NB4 (cell line): ENCODE measurements at regions not wholly inside any gene's neighbourhood (a gene's known extent, or its start where the extent isn't known, plus 50 kb on each side); places are given as distances from the start of the nearest gene placed in this dataset.

Experiments
- DNase-seq: peaks from one replicate; pipeline ENCODE4 v3.0.0; 2010; ENCODE audit warnings: low read depth
- H3K4me3 ChIP-seq: one replicate; pipeline ENCODE4 v1.5.1; 2011; ENCODE audit warnings: mild to moderate bottlenecking, low read depth, low read length, moderate library complexity
- MAX ChIP-seq: IDR thresholded peaks from 2 replicates; pipeline ENCODE4 v1.6.1; 2011; ENCODE audit warnings: low read depth, low read length
- MYC ChIP-seq: IDR thresholded peaks from 2 replicates; pipeline ENCODE4 v1.6.1; 2011; ENCODE audit warnings: low read depth, low read length
- POLR2A ChIP-seq: IDR thresholded peaks from 2 replicates; pipeline ENCODE4 v1.6.1; 2011; ENCODE audit warnings: mild to moderate bottlenecking; ENCODE audit not compliant: insufficient read length; ENCODE audit errors: extremely low read depth
- TF ChIP-seq, protein P1 (sequence below): IDR thresholded peaks from one replicate; pipeline ENCODE4 v1.5.1; 2012; ENCODE audit warnings: low read depth, low read length

DNA sequence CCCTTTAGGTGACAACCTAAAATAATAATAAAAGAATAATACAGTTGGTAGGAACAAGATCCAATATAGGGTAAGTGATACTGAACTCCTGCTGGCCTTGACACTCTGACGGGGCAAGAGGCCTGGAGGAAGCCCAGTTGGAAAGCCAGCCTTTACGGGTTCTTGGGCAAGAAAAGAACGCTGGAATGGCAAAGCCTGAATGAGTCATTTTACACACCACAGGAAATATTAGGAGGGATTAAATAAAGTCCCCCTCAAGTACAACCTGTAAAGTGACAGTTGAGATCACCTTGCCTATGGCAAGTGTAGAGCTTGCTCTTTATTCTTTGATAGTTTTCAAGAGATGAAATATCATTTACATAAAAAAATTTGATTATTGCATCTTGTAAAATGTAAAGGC, 244.5 kb upstream of the TLL1 start:
- TF ChIP-seq MAX (no peak), MYC (no peak), POLR2A (no peak)
- TF ChIP-seq, protein P1, sequence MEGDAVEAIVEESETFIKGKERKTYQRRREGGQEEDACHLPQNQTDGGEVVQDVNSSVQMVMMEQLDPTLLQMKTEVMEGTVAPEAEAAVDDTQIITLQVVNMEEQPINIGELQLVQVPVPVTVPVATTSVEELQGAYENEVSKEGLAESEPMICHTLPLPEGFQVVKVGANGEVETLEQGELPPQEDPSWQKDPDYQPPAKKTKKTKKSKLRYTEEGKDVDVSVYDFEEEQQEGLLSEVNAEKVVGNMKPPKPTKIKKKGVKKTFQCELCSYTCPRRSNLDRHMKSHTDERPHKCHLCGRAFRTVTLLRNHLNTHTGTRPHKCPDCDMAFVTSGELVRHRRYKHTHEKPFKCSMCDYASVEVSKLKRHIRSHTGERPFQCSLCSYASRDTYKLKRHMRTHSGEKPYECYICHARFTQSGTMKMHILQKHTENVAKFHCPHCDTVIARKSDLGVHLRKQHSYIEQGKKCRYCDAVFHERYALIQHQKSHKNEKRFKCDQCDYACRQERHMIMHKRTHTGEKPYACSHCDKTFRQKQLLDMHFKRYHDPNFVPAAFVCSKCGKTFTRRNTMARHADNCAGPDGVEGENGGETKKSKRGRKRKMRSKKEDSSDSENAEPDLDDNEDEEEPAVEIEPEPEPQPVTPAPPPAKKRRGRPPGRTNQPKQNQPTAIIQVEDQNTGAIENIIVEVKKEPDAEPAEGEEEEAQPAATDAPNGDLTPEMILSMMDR, result no peak
- H3K4me3 ChIP-seq, result no peak overlapping the region
- DNase-seq, result no peak

DNA sequence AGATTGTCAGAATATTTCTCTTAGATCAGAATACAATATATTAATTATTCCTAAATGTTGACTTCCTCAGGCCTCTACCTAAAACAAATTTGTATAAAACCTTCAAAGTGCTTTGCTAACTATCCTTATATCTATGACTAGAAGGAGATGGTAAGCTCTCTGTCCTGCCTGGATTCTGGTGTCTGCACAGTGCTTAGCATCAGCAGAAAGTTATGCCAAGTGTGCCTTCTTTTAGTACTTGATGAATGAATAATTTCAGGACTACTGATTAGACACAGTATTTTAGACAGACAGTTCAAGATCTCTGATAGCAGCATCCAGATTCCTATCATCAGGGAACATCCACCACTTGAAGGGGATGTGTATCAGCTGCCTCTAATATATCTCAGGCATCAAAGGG, 242.4 kb upstream of the TLL1 start:
- TF ChIP-seq, protein P1, result no peak
- TF ChIP-seq MYC (no peak), POLR2A (no peak), MAX (no peak)
- no peak overlapping the region for H3K4me3 ChIP-seq
- no peak for DNase-seq

DNA sequence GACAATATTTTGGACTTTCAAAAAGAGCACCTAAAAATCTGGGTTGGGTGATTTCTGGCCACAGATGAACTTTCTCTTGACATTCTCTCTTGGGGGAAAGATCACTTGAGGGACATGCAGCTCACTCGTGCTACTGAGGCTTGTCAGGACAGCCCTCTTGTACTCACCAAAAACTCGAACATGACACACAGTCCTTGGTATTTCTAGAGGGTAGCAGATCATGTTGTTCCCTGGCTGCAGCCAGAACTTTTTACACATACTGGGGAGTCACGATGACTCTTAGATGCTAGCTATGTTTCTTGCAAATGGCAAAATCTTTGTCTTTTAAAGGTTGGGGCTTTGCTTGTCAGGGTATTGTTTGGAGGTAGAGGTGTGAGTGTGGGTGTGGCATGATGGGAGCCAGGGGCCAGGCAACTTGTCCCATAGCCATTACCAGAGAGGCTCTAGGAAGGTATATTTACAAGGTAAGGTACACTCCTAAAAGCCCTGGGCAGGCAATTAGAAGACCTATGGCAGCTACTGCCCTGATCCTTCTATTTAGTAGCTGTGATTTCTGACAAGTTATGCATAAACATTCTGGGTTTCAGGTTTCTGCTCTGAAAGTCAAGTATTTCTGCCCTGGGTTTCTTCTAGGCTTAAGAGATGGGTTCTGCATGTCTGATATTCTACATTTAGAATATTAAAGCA, 241.7 kb upstream of the TLL1 start:
- H3K4me3 ChIP-seq, result no peak overlapping the region
- TF ChIP-seq POLR2A, result no peak
- TF ChIP-seq, protein P1, result no peak
- no peak for TF ChIP-seq MYC
- no peak for TF ChIP-seq MAX
- DNase-seq, result no peak

GRCh38 chr4:165631912-165632311, 241.1 kb upstream of the TLL1 start:
- DNase-seq, result no peak
- H3K4me3 ChIP-seq, result no peak overlapping the region
- TF ChIP-seq MYC, result no peak
- no peak for TF ChIP-seq MAX
- TF ChIP-seq, protein P1, result no peak
- no peak for TF ChIP-seq POLR2A

DNA sequence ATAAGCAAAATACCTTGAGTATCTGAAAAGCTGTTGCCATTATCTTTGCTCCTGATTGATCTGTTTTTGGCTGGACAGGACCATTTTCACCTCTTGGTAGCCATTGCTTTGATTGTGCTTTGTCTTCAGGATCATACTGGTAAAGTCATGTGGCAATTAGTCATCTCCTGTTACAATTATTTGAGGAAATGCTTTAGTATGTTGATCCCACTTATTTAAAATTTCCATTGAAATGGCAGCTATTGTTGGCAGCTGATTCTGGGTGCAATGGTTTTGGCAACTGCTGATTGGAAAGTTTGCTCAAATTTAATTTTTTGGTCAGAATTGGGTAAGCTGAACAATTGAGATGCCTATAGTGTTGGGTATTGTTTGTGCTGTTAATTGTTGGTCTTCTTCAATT, 238.3 kb upstream of the TLL1 start:
- H3K4me3 ChIP-seq, result no peak overlapping the region
- TF ChIP-seq POLR2A (no peak), MYC (no peak), MAX (no peak)
- TF ChIP-seq, protein P1, result no peak
- no peak for DNase-seq
